Ovary (tissue), 3 donors: ENCODE measurements at regions not wholly inside any gene's neighbourhood (a gene's known extent, or its start where the extent isn't known, plus 50 kb on each side); places are given as distances from the start of the nearest gene placed in this dataset.

ENCODE experiments used
- CTCF ChIP-seq, 3 donors: fragments of 450-650 bp in 2 of 3; fragments of 200-600 bp in 1 of 3; IDR thresholded peaks; one replicate each; pipeline versions ENCODE4 v1.5.1 to v1.8.0; 2016 to 2022; ENCODE audit warnings: antibody characterized with exemption in 3 of 3, mild to moderate bottlenecking in 1 of 3
- EP300 ChIP-seq: sonication (generic); formaldehyde crosslinking; IDR thresholded peaks from one replicate; pipeline ENCODE4 v1.6.1; 2017; ENCODE audit warnings: antibody characterized with exemption
- POLR2A ChIP-seq: fragments of 450-650 bp; IDR thresholded peaks from one replicate; pipeline ENCODE4 v1.6.1; 2017; ENCODE audit warnings: antibody characterized with exemption, mild to moderate bottlenecking, moderate library complexity
- donor health status: DM: no; HTN: no; CAD: no.

DNA sequence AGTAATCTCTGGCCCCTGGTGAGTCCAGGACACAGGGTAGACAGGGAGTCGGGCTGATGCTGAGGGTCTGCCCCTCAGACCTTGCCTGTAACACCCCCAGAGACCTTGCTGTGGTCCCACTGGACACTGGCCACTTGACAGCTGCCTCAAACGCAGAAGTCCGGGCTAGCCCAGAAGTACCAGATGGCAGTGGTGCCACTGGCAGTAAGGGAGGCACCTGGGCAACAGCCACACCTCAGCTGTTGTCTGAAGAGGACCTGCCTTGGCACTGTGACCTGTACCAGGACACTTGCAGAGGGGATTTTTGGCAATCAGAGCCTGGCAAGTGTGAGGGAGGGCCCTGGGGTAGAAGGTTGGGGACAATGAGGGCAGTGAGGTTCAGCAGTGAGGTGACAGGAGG is 63.3 kb upstream of the UXT start:
- TF ChIP-seq CTCF (IDR thresholded peaks at IDR 0.05): no peak
- TF ChIP-seq EP300: no peak
- TF ChIP-seq POLR2A: no peak
